Kidney (tissue), 13 donors: ENCODE measurements at regions not wholly inside any gene's neighbourhood (a gene's known extent, or its start where the extent isn't known, plus 50 kb on each side); places are given as distances from the start of the nearest gene placed in this dataset.

Source experiments
- DNase-seq, 5 donors: peaks; one replicate each; pipeline ENCODE4 v3.0.0-alpha.2; 2013 to 2020
- FAIRE-seq: peaks from 2 replicates; lab custom pipeline; 2012; peaks lifted over from hg19 to GRCh38; lab: Jason Lieb, UNC
- H3K27ac ChIP-seq, 2 donors: one replicate each; pipeline ENCODE4 v1.7.0; 2013; ENCODE audit warnings: low read depth in 2 of 2, low read length in 2 of 2, inconsistent platforms in 1 of 2
- H3K27me3 ChIP-seq: one replicate; pipeline ENCODE4 v1.7.1; 2013; ENCODE audit warnings: low read length, inconsistent platforms; ENCODE audit not compliant: control insufficient read depth, insufficient read depth
- H3K36me3 ChIP-seq, 3 donors: one replicate each; pipeline versions ENCODE4 v1.7.0 to v1.7.1; 2013; ENCODE audit warnings: low read length in 3 of 3, control low read depth in 1 of 3, inconsistent platforms in 1 of 3; ENCODE audit not compliant: insufficient read depth in 3 of 3, control insufficient read depth in 2 of 3
- H3K4me1 ChIP-seq, 3 donors: one replicate each; pipeline versions ENCODE4 v1.7.0 to v1.7.1; 2013; ENCODE audit warnings: low read length in 3 of 3, inconsistent platforms in 1 of 3, low read depth in 1 of 3; ENCODE audit not compliant: control insufficient read depth in 2 of 3, insufficient read depth in 2 of 3
- H3K4me3 ChIP-seq, 3 donors: one replicate each; pipeline versions ENCODE4 v1.7.0 to v1.8.1; 2013; ENCODE audit warnings: low read length in 3 of 3, control low read depth in 1 of 3, inconsistent platforms in 1 of 3
- H3K9ac ChIP-seq, 3 donors: one replicate each; pipeline versions ENCODE4 v1.7.0 to v1.7.1; 2013; ENCODE audit warnings: low read length in 3 of 3, control low read depth in 1 of 3, inconsistent platforms in 1 of 3
- H3K9me3 ChIP-seq, 3 donors: one replicate each; pipeline versions ENCODE4 v1.7.0 to v1.7.1; 2013; ENCODE audit warnings: low read length in 3 of 3, control low read depth in 1 of 3, inconsistent platforms in 1 of 3; ENCODE audit not compliant: control insufficient read depth in 2 of 3, insufficient read depth in 1 of 3
- CTCF ChIP-seq: IDR thresholded peaks from 3 replicates; pipeline ENCODE4 v1.5.1; 2012; ENCODE audit warnings: mild to moderate bottlenecking, moderate library complexity, borderline replicate concordance; ENCODE audit not compliant: insufficient read depth; ENCODE audit errors: extremely low read depth
- intact Hi-C: fragments of 100-400 bp; cut with DNase I; formaldehyde crosslinking; loops from one replicate; pipeline ENCODE4 v1.11.1; 2022
- donor health status: control.
- donor health status: control.
- donor health status: control.
- donor health status: control.
- donor health status: control.
- donor health status: DM: yes; HTN: yes; CAD: no.
- donor health status: Normal renal cell carcinoma (clear cell type).

GRCh38 chr19:28871099-28871725, 341.7 kb downstream of the UQCRFS1 start:
- H3K27me3 ChIP-seq: no peaks in the 10 kb centered on the region
- no peak overlapping the region for H3K27ac ChIP-seq
- H3K9ac ChIP-seq: no peak overlapping the region
- FAIRE-seq: no peak
- H3K4me1 ChIP-seq: no peaks in the 10 kb centered on the region
- no peak for TF ChIP-seq CTCF
- DNase-seq: no peak
- no peak overlapping the region for H3K4me3 ChIP-seq
- intact Hi-C loops: no loop called here
- H3K9me3 ChIP-seq: no peaks in the 10 kb centered on the region
- H3K36me3 ChIP-seq: no peaks in the 10 kb centered on the region

GRCh38 chr19:28869459-28869858, 343.5 kb downstream of the UQCRFS1 start:
- Histone ChIP-seq H3K9me3 (no peaks in the 10 kb centered on the region), H3K4me3 (no peak overlapping the region), H3K9ac (no peak overlapping the region), H3K4me1 (no peaks in the 10 kb centered on the region), H3K27me3 (no peaks in the 10 kb centered on the region), H3K27ac (no peak overlapping the region), H3K36me3 (no peaks in the 10 kb centered on the region)
- TF ChIP-seq CTCF: no peak
- DNase-seq: no peak
- FAIRE-seq: no peak
- intact Hi-C loops: no loop called here

- Histone ChIP-seq H3K36me3 (no peaks in the 10 kb centered on the region), H3K27me3 (no peaks in the 10 kb centered on the region), H3K9ac (no peak overlapping the region), H3K4me1 (no peaks in the 10 kb centered on the region), H3K27ac (no peak overlapping the region), H3K4me3 (no peak overlapping the region), H3K9me3 (no peaks in the 10 kb centered on the region)
- DNase-seq (no peak), FAIRE-seq (no peak)
- intact Hi-C loops: no loop called here
- TF ChIP-seq CTCF: no peak
These were observed 344.1 kb downstream of the UQCRFS1 start for GRCh38 chr19:28868836-28869235.

GRCh38 chr19:28867978-28868377, 345.0 kb downstream of the UQCRFS1 start:
- TF ChIP-seq CTCF: no peak
- FAIRE-seq: no peak

More at GRCh38 chr19:28867978-28868377, 345.0 kb downstream of the UQCRFS1 start:
- H3K27ac ChIP-seq: no peak overlapping the region
- no peak for DNase-seq
- H3K9ac ChIP-seq: no peak overlapping the region
- H3K9me3 ChIP-seq: no peaks in the 10 kb centered on the region
- H3K27me3 ChIP-seq: no peaks in the 10 kb centered on the region
- no peaks in the 10 kb centered on the region for H3K4me1 ChIP-seq
- H3K36me3 ChIP-seq: no peaks in the 10 kb centered on the region
- H3K4me3 ChIP-seq: no peak overlapping the region
- intact Hi-C loops: no loop called here
